ENCODE measurements at regions not wholly inside any gene's neighbourhood (a gene's known extent, or its start where the extent isn't known, plus 50 kb on each side); places are given as distances from the start of the nearest gene placed in this dataset.

- TF ChIP-seq CTCF (IDR thresholded peaks at IDR 0.05), result no peak
- TF ChIP-seq EZH2 (IDR thresholded peaks at IDR 0.05), result no peak
- no peak for TF ChIP-seq EZH2phosphoT487 (IDR thresholded peaks at IDR 0.05)
Measured at GRCh38 chrX:125681058-125681457, 361.4 kb downstream of the TEX13C start.

All from neural progenitor cell (in vitro differentiated cells).